NCI-H1694 treated with DMSO at 0.1 percent for 48 hours (cell line): ENCODE measurements at regions not wholly inside any gene's neighbourhood (a gene's known extent, or its start where the extent isn't known, plus 50 kb on each side); places are given as distances from the start of the nearest gene placed in this dataset.
A peak's percentile ranks its signal among the peaks of the same experiment; 100 is the strongest.
"Not testable (repeated sequence)": the region's sequence is repeated elsewhere in the genome, so short reads cannot be mapped to it uniquely, and the experiment has no call there.

Experiments used
- DNase-seq: peaks from one replicate; lab custom pipeline; 2025; lab: John Stamatoyannopoulos, UW

DNA sequence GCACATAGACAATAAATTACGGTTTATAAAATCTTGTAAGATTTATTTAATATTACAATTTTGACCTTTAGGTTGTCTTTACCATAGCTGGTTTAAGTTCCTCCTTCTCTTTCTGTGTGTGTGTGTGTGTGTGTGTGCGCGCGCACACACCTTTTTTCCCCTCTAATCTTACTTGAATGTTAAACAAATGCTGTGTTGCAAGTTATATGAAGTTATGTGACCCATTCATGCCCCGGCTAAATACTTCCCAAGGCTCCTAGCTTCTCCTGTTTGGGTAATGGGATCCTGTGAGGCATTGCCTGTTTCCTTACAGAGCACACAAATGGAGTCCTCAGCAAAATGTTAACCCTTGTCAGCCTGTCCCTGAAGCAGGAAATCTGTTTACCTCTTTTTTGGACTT, 125.6 kb upstream of the ZNF608 start:
- DNase-seq = no peak

DNA sequence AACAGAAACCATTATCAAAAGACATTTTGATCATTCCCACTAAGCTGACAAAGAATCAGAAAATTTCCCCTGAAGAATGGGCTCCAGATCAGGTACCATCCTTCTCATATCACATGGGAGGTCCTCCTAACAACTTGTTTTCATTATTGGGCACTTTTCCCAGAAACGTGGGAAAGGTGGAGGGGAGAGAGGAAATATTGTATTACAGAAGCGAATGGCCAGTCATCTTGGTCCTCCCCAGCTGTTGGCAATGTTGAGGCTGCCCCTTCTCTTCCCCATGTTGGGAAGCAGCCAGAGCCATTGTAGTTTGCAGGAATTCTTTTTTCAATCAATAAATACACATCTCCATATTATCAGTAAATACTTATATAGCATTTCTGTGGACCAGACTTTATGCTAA, 126.2 kb upstream of the ZNF608 start:
- DNase-seq = no peak

DNA sequence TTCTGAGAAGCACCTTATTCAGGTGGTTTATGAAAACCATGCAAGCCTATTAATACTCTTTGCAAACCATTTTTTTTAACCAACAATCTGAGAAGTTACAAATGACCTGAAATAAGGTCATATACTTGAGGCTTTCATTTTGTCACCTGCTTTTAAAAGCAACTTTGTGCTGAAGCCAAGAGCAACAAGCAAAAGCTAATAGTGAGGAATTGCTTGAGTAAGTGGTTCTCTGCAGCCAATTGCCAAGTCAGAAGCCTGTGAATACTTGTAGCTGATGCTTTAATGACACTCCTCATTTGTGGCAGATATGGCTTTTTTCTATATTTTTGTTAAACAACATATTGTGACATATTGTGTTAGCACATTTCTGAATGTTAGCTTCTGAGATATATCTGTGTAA, 126.7 kb upstream of the ZNF608 start:
- peak; percentile 17 for DNase-seq

- DNase-seq = no peak
These were observed 127.3 kb upstream of the ZNF608 start for GRCh38 chr5:124873713-124874112.

DNA sequence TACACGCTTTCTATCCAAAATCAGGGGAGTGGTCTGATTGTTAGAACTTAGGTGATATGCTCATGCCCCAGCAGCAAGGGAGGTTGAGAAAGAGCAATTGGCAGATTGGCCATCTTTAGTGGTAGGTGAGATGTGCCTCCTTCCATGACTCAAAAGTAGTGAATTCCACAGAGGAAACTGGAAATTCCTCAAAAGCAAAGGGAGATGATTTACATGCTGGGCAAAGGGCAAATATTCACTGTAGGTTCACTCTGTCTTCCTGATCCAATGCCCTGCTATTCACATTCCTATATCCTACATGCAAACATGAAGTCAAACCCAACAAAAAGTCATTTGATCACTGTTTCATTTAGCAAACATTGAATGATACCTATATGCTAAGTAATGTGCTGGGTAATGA, 130.1 kb upstream of the ZNF608 start:
- DNase-seq = no peak

DNA sequence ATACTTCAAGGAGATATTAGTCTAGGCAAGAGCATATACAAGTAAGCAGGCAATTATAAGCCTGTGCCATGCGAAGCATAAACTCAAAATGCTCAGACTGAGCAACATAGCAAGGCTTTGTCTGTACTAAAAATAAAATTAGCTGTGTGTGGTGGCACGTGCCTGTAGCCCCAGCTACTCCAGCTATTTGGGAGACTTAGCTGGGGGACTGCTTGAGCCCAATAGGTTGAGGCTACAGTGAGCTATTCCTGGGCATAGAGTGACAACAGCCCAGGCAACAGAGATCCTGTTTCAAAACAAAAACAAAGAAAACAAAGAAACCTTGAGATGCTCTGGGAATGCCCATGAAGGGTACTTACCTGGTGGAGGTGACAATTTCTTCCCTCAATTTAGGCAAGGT, 130.5 kb upstream of the ZNF608 start:
- no peak for DNase-seq

GRCh38 chr5:124877501-124878146, 131.2 kb upstream of the ZNF608 start:
- DNase-seq = no peak

DNA sequence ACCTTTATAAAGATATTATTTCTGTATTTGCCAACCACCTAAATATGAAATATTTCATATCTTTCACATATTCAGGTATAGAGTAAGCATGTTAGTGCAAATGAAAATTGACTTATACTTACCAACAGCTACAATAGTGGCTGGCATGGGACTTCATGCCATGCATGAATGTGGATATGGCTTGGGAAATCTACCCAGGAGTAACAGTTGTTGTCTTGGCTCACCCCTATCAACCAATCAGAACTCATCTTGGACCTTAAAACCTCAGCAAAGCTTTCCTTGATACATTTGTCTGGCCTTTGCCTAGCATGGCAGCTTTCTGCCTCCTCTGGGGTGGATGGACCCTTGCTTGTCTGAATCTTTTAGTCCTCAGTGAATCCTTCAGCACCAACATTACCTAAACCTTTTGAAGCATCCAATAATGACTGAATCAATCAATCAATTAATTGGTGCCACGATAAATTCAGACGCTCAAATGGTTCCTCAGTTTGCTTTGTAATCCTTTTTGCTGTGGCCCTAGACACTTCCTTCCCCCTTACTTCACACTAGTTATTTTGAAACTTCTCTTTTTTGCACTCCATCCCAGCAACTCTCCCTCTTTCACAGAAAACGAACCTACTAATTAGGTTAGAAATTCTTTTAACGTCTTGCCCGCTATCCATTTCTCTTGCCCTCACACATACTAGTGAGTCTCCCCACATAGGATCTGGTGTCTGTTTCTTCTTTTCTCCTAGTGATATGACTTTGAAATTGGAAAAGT, 132.3 kb upstream of the ZNF608 start:
- DNase-seq = no peak

GRCh38 chr5:124880903-124881697, 134.7 kb upstream of the ZNF608 start:
- DNase-seq = no peak

- no peak for DNase-seq
These were observed 137.2 kb upstream of the ZNF608 start for GRCh38 chr5:124883681-124884080.

GRCh38 chr5:124884114-124884513, 137.7 kb upstream of the ZNF608 start:
- DNase-seq = no peak

DNA sequence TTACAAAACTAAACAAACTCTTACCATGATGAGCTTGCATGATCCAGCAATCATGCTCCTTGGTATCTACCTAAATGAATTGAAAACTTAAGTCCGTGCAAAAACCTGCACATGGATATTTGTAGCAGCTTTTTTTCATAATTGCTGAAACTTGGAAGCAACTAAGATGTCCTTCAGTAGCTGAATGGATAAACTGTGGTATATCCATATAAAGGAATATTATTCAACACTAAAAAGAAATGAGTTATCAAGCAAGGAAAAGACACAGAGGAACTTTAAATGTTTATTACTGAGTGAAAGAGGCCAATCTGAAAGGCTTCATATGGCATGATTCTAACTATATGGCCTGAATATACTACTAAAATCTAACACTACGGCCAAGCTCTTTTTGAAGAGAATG, 139.1 kb upstream of the ZNF608 start:
- no peak for DNase-seq

- DNase-seq = no peak
These were observed 140.8 kb upstream of the ZNF608 start for GRCh38 chr5:124887223-124887622.

GRCh38 chr5:124888050-124888506, 141.6 kb upstream of the ZNF608 start:
- DNase-seq = peak; percentile 8

GRCh38 chr5:124888622-124889485, 142.4 kb upstream of the ZNF608 start:
- DNase-seq = no peak

GRCh38 chr5:124889486-124889825, 143.0 kb upstream of the ZNF608 start:
- no peak for DNase-seq

GRCh38 chr5:124889850-124890249, 143.4 kb upstream of the ZNF608 start:
- no peak for DNase-seq

GRCh38 chr5:124890442-124890841, 144.0 kb upstream of the ZNF608 start:
- DNase-seq = not testable (repeated sequence)

DNA sequence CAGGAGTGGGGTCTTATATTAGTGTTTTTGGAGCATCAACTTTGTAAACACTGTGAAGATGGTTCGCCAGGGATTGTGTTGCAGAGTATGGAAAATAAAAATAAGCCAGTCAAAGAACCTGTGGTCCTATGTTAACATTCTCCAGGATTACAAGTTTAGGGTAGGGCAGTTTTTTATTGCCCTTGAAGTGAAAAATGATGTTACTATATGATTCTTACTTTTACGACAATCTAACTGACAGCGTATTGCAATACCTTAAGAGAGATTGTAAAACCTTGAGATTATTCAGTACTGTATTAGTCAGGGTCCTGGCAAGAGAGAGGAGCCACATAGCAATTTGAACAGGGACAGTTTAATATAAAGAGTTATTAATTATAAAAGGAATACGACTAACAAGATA, 144.7 kb upstream of the ZNF608 start:
- no peak for DNase-seq

DNA sequence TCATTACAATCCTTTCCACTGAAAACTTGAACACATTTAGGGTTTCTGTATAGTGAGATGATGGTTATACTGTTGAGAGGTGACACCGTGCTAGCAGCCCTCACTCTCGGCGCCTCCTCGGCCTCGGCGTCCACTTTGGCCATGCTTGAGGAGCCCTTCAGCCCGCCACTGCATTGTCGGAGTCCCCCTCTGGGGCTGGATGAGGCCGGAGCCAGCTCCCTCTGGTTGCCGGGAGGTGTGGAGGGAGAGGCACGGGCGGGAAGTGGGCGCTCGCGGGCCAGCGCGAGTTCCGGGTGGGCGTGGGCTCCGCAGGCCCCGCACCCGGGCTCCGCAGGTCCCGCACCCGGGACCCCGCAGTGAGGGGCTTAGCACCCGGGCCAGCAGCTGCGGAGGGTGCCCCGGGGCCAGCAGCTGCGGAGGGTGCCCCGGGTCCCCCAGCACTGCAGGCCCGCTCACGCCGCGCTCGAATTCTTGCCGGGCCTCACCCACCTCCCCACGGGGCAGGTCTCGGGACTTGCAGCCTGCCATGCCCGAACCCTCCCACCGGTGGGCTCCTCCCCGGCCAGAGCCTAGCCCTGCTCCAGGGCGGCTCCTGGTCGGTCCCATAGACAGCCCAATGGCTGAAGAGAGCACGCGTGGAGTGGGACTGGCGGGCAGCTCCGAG, 145.9 kb upstream of the ZNF608 start:
- no peak for DNase-seq

GRCh38 chr5:124894541-124894940, 148.1 kb upstream of the ZNF608 start:
- DNase-seq = no peak

GRCh38 chr5:124895236-124895635, 148.8 kb upstream of the ZNF608 start:
- DNase-seq = no peak
